ENCODE measurements at regions not wholly inside any gene's neighbourhood (a gene's known extent, or its start where the extent isn't known, plus 50 kb on each side); places are given as distances from the start of the nearest gene placed in this dataset.

DNA sequence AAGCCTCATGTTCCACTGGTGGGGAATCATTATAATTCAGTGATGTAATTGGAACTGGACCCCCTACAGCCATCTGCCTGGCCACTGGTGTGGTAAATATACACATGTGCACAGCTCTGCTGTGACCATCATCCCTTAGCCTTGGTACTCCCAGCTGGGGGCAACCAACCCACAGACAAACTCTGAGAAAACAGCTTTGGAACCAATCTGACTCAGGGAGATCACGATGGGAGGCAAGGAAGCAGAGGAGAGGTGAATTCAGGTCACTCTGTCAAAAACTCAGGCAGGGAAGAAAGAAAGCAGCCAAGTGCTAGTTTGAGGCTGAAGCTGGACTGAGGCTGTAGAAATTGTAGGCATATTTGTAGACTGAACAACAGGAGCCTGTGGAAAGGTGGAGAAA is 197.8 kb upstream of the GALNT2 start:
- BruUV-seq (replicated peaks) = no TSS peak
- H3K4me2 ChIP-seq (ENCODE audit: low read length) = no peak overlapping the region
- H3K36me3 ChIP-seq (ENCODE audit: low read depth, low read length) = no peaks in the 10 kb centered on the region
- H3K27me3 ChIP-seq (ENCODE audit: low read length) = peaks cover 16% of the 10 kb centered on the region
- DNase-seq (no peak), ATAC-seq (no peak)
- H3K79me2 ChIP-seq (ENCODE audit: low read length) = no peaks in the 10 kb centered on the region
- ChIA-PET CTCF (no interaction called here), POLR2A (ENCODE audit: unreplicated experiment) (no interaction called here)
- no peaks in the 10 kb centered on the region for H3K9me3 ChIP-seq (ENCODE audit: low read length)
- H3K9ac ChIP-seq (ENCODE audit: low read length) = no peak overlapping the region
- no peak overlapping the region for H2AFZ ChIP-seq (ENCODE audit: low read length)
- H4K20me1 ChIP-seq (ENCODE audit: low read length) = no peaks in the 10 kb centered on the region
- intact Hi-C loops (cut with micrococcal nuclease) = no loop called here
- H3F3A ChIP-seq (ENCODE audit: low read length, unreplicated experiment) = no peaks in the 10 kb centered on the region
- peaks cover 11% of the 10 kb centered on the region for H3K4me1 ChIP-seq (ENCODE audit: insufficient read depth, low read length)
- H3K9me2 ChIP-seq (replicated peaks; ENCODE audit: low read length) = no peaks in the 10 kb centered on the region
- TF ChIP-seq EZH2phosphoT487 (IDR thresholded peaks at IDR 0.05; ENCODE audit: borderline replicate concordance, low read length) (no peak), EZH2 (IDR thresholded peaks at IDR 0.05; ENCODE audit: low read length, unreplicated experiment) (no peak)
- TF ChIP-seq, protein P1, sequence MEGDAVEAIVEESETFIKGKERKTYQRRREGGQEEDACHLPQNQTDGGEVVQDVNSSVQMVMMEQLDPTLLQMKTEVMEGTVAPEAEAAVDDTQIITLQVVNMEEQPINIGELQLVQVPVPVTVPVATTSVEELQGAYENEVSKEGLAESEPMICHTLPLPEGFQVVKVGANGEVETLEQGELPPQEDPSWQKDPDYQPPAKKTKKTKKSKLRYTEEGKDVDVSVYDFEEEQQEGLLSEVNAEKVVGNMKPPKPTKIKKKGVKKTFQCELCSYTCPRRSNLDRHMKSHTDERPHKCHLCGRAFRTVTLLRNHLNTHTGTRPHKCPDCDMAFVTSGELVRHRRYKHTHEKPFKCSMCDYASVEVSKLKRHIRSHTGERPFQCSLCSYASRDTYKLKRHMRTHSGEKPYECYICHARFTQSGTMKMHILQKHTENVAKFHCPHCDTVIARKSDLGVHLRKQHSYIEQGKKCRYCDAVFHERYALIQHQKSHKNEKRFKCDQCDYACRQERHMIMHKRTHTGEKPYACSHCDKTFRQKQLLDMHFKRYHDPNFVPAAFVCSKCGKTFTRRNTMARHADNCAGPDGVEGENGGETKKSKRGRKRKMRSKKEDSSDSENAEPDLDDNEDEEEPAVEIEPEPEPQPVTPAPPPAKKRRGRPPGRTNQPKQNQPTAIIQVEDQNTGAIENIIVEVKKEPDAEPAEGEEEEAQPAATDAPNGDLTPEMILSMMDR (conservative IDR thresholded peaks at IDR 0.05; ENCODE audit: low read depth, low read length) = no peak
- no peak overlapping the region for H3K4me3 ChIP-seq (ENCODE audit: low read length)
- H3K27ac ChIP-seq (ENCODE audit: low read length) = no peak overlapping the region

DNA sequence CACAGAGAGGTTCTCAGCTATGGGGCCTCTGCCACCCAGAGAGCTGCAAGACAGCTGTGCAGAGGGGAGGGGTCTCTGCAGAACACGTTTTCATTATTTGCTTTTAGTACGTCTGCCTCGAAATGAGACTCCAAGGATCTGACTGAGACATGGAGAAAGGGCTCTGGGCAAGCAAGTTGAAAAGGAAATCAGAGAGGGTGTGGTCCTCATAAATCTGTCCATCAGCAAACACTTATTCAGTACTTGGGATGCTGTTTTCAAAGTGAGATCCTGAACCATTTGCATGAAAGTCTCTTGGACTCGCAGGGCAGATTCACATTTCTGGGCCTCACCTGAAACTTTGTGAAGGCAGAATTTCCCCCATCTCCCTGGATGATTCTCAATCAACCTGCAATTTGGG is 197.4 kb upstream of the GALNT2 start:
- POLR2A ChIA-PET (ENCODE audit: unreplicated experiment) = no interaction called here
- BruUV-seq (replicated peaks) = no TSS peak
- Histone ChIP-seq H3K27ac (ENCODE audit: low read length) (no peak overlapping the region), H3K79me2 (ENCODE audit: low read length) (no peaks in the 10 kb centered on the region), H4K20me1 (ENCODE audit: low read length) (no peaks in the 10 kb centered on the region), H2AFZ (ENCODE audit: low read length) (no peak overlapping the region), H3K27me3 (ENCODE audit: low read length) (peaks cover 11% of the 10 kb centered on the region), H3F3A (ENCODE audit: low read length, unreplicated experiment) (no peaks in the 10 kb centered on the region), H3K9me3 (ENCODE audit: low read length) (no peaks in the 10 kb centered on the region), H3K9ac (ENCODE audit: low read length) (no peak overlapping the region), H3K4me2 (ENCODE audit: low read length) (no peak overlapping the region), H3K9me2 (replicated peaks; ENCODE audit: low read length) (no peaks in the 10 kb centered on the region), H3K4me3 (ENCODE audit: low read length) (no peak overlapping the region), H3K36me3 (ENCODE audit: low read depth, low read length) (no peaks in the 10 kb centered on the region), H3K4me1 (ENCODE audit: insufficient read depth, low read length) (peaks cover 13% of the 10 kb centered on the region)
- TF ChIP-seq EZH2phosphoT487 (IDR thresholded peaks at IDR 0.05; ENCODE audit: borderline replicate concordance, low read length) (no peak), EZH2 (IDR thresholded peaks at IDR 0.05; ENCODE audit: low read length, unreplicated experiment) (no peak)
- TF ChIP-seq, protein P1 (conservative IDR thresholded peaks at IDR 0.05; ENCODE audit: low read depth, low read length) = no peak
- peak; percentile 48; the same call in 1 of the 2 replicates for ATAC-seq
- intact Hi-C loops (cut with micrococcal nuclease) = no loop called here
- CTCF ChIA-PET = no interaction called here
- DNase-seq = peak; percentile 45

DNA sequence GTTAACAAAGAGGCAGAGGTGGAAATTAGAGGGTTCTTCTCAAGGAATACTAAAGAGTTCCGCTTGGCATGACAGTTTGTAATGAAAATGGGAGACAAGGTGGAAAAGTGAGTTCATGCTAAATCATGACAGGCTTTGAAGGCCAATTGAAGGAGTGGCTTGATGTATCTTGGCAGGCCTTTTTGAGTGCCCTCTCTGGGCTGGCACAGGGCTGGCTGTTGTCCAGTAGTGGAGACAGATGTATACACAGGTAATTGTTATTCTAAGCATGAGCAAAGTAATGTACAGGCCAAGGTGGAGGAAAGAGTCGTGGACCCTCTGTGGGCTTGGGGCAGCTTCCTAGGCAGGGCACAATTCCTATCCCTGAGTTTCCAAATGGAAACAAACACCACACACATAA is 196.7 kb upstream of the GALNT2 start:
- Histone ChIP-seq H3K36me3 (ENCODE audit: low read depth, low read length) (no peaks in the 10 kb centered on the region), H3K9me3 (ENCODE audit: low read length) (no peaks in the 10 kb centered on the region), H3K27ac (ENCODE audit: low read length) (no peak overlapping the region), H2AFZ (ENCODE audit: low read length) (no peak overlapping the region), H3K27me3 (ENCODE audit: low read length) (peaks cover 7% of the 10 kb centered on the region; the same call in 1 of the 2 replicates), H3K9ac (ENCODE audit: low read length) (no peak overlapping the region), H3K4me1 (ENCODE audit: insufficient read depth, low read length) (peaks cover 13% of the 10 kb centered on the region), H3K9me2 (replicated peaks; ENCODE audit: low read length) (no peaks in the 10 kb centered on the region), H3K4me2 (ENCODE audit: low read length) (no peak overlapping the region), H3K4me3 (ENCODE audit: low read length) (no peak overlapping the region), H4K20me1 (ENCODE audit: low read length) (no peaks in the 10 kb centered on the region), H3K79me2 (ENCODE audit: low read length) (no peaks in the 10 kb centered on the region), H3F3A (ENCODE audit: low read length, unreplicated experiment) (no peaks in the 10 kb centered on the region)
- POLR2A ChIA-PET (ENCODE audit: unreplicated experiment) = no interaction called here
- TF ChIP-seq, protein P1 (conservative IDR thresholded peaks at IDR 0.05; ENCODE audit: low read depth, low read length) = no peak
- no peak for TF ChIP-seq EZH2phosphoT487 (IDR thresholded peaks at IDR 0.05; ENCODE audit: borderline replicate concordance, low read length)
- TF ChIP-seq EZH2 (IDR thresholded peaks at IDR 0.05; ENCODE audit: low read length, unreplicated experiment) = no peak
- DNase-seq (no peak), ATAC-seq (no peak)
- BruUV-seq (replicated peaks) = no TSS peak
- CTCF ChIA-PET = no interaction called here
- intact Hi-C loops (cut with micrococcal nuclease) = no loop called here
